ENCODE measurements at regions not wholly inside any gene's neighbourhood (a gene's known extent, or its start where the extent isn't known, plus 50 kb on each side); places are given as distances from the start of the nearest gene placed in this dataset.

DNA sequence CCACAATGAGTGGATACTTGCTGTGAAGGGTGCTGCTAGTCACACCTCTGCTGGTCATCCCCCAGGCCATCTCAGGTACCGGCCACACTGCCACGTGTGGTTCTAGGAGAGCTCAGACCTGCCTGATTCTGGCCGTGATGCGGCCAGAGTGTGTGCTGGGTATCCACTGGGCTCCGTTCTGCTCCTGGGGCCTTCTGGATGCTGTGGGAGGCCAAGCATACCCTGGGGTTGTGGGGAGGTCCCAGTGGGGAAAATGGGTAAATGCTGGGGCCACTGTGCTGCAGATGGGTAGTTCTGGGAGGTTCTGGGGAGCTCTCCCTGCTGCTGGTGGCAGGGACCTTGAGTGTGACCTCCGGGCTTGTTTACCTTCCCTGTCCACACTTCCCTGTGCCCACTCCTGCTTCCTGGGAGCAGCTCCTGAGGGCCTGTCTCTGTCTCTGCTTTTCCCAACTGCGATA is 318.4 kb downstream of the GLRX3 start:
- TF ChIP-seq POLR2A (IDR thresholded peaks at IDR 0.05): no peak
- TF ChIP-seq, protein P1, sequence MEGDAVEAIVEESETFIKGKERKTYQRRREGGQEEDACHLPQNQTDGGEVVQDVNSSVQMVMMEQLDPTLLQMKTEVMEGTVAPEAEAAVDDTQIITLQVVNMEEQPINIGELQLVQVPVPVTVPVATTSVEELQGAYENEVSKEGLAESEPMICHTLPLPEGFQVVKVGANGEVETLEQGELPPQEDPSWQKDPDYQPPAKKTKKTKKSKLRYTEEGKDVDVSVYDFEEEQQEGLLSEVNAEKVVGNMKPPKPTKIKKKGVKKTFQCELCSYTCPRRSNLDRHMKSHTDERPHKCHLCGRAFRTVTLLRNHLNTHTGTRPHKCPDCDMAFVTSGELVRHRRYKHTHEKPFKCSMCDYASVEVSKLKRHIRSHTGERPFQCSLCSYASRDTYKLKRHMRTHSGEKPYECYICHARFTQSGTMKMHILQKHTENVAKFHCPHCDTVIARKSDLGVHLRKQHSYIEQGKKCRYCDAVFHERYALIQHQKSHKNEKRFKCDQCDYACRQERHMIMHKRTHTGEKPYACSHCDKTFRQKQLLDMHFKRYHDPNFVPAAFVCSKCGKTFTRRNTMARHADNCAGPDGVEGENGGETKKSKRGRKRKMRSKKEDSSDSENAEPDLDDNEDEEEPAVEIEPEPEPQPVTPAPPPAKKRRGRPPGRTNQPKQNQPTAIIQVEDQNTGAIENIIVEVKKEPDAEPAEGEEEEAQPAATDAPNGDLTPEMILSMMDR (IDR thresholded peaks at IDR 0.05): no peak

Data from right lobe of liver (tissue), 4 donors.